Testis (tissue), 2 donors: ENCODE measurements at regions not wholly inside any gene's neighbourhood (a gene's known extent, or its start where the extent isn't known, plus 50 kb on each side); places are given as distances from the start of the nearest gene placed in this dataset.

Experiments
- DNase-seq: peaks from one replicate; pipeline ENCODE4 v3.0.0-alpha.2; 2019
- H3K27ac ChIP-seq, 2 donors: fragments of 200-600 bp; sonication (generic); one replicate each; pipeline ENCODE4 v1.5.1; 2019
- H3K27me3 ChIP-seq: fragments of 200-600 bp; sonication (generic); one replicate; pipeline ENCODE4 v1.5.1; 2019
- H3K36me3 ChIP-seq: fragments of 200-600 bp; sonication (generic); one replicate; pipeline ENCODE4 v1.5.1; 2017; ENCODE audit warnings: low read depth; ENCODE audit errors: missing control alignments
- H3K4me1 ChIP-seq: fragments of 200-600 bp; sonication (generic); one replicate; pipeline ENCODE4 v1.5.1; 2019
- H3K4me3 ChIP-seq, 2 donors: fragments of 200-600 bp; sonication (generic); one replicate each; pipeline ENCODE4 v1.5.1; 2017 to 2019
- H3K9me3 ChIP-seq: fragments of 200-600 bp; sonication (generic); one replicate; pipeline ENCODE4 v1.5.1; 2017
- CTCF ChIP-seq, 3 experiments: fragments of 450-650 bp in 2 of 3; fragments of 200-600 bp in 1 of 3; sonication (generic) in 1 of 3; IDR thresholded peaks; one replicate each; pipeline ENCODE4 v1.5.1; 2016 to 2019; ENCODE audit warnings: antibody characterized with exemption in 3 of 3, mild to moderate bottlenecking in 2 of 3, moderate library complexity in 1 of 3
- POLR2A ChIP-seq: fragments of 450-650 bp; IDR thresholded peaks from one replicate; pipeline ENCODE4 v1.6.1; 2017; ENCODE audit warnings: antibody characterized with exemption, mild to moderate bottlenecking, moderate library complexity
- WGBS, 2 donors: methylation state at CpG; one replicate each; pipeline ENCODE4 v1.1.5; 2018; 5-methylcytosine and 5-hydroxymethylcytosine counted together
- intact Hi-C: fragments of 100-400 bp; cut with DNase I; formaldehyde crosslinking; loops from one replicate; pipeline ENCODE4 v1.15.1; 2023; ENCODE audit warnings: low total_unique reads

DNA sequence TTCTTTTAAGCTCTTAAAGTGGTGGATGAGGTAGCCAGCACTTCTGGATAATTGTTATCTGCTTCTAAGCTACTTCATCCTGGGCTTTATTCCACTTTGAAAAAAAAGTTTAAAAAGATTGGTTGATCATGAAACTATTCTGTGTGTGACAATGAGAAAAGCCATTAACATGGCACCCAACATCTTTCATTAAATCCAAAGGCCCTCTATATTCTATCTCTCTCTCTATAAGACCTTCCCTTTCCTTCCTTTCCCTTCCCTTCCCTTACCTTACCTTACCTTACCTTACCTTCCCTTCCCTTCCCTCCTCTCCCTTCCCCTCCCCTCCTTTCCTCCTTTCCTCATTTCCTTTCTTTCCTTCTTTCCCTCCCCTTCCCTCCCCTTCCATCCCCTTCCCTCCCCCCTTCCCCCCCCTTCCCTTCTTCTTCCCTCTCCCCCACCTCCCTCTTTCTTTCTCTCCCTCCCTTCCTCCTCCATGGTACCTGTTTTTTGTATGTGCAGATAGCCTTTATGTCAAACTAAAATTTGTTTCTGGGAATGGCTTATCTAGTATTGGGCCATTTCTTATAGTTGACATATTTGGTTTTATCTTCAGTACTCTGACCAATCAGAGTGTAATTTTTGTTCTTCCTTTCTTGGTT is 218.7 kb downstream of the DKK1 start:
- Histone ChIP-seq H3K9me3 (no peaks in the 10 kb centered on the region), H3K4me1 (no peaks in the 10 kb centered on the region), H3K36me3 (no peaks in the 10 kb centered on the region), H3K4me3 (no peak overlapping the region), H3K27me3 (no peaks in the 10 kb centered on the region), H3K27ac (no peak overlapping the region)
- intact Hi-C loops, result no loop called here
- no peak for TF ChIP-seq POLR2A
- no peak for TF ChIP-seq CTCF (IDR thresholded peaks at IDR 0.05)
- no peak for DNase-seq

GRCh38 chr10:52533986-52534385 is 219.9 kb downstream of the DKK1 start:
- no peaks in the 10 kb centered on the region for H3K4me1 ChIP-seq
- no peaks in the 10 kb centered on the region for H3K9me3 ChIP-seq
- H3K27ac ChIP-seq, result no peak overlapping the region
- H3K27me3 ChIP-seq, result no peaks in the 10 kb centered on the region
- no peak for TF ChIP-seq POLR2A
- no peak for TF ChIP-seq CTCF (IDR thresholded peaks at IDR 0.05)
- intact Hi-C loops, result no loop called here
- DNase-seq, result no peak
- H3K36me3 ChIP-seq, result no peaks in the 10 kb centered on the region
- H3K4me3 ChIP-seq, result no peak overlapping the region

DNA sequence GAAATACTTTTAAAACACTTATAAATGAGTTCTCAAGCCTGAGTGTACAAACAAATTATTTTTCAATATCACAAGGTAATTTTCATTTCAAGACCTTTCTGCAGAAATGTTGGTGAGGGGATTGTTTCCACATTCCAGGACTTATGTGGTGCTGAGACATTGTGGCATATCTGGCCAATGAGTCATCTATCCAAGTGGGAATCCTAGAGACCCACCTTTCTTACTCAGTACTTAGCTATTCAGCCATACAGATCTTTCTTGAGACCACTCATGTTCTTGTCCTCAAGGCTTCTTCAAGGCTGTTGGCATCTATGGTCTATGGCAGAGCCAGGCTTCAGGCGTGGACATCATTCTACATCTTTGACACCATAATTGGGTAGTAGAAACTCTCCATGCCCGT is 225.4 kb downstream of the DKK1 start:
- no peaks in the 10 kb centered on the region for H3K36me3 ChIP-seq
- intact Hi-C loops, result no loop called here
- H3K4me1 ChIP-seq, result no peaks in the 10 kb centered on the region
- H3K4me3 ChIP-seq, result no peak overlapping the region
- no peak overlapping the region for H3K27ac ChIP-seq
- no peak for TF ChIP-seq POLR2A
- no peak for TF ChIP-seq CTCF (IDR thresholded peaks at IDR 0.05)
- WGBS, 2 donors, result 81 to 89% methylated on average over 2 of the region's 2 CpGs
- no peaks in the 10 kb centered on the region for H3K9me3 ChIP-seq
- H3K27me3 ChIP-seq, result no peaks in the 10 kb centered on the region
- no peak for DNase-seq

DNA sequence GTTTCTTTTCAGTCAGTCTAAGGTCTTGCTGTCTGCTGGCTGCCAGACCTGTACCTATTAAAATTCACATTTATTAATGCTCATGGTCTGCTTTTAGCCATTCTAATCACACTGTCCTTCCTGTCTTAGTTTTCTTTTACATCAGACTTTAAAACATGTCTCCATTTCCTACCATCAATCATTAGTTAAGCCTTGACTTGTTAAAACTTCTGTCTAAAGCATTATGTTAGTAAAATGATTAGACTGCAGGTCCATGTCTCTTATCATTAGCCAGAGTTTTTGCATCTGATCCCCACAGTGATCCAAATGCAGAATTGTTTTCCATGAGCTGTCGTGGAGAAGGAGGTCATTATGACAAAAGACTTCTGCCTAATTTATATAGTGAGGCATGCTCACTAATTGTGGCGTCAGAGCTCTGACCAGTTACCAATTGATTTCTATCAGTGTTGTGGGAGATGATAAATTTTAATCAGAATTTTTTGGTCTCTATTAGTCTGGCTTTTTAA is 226.5 kb downstream of the DKK1 start:
- Histone ChIP-seq H3K4me1 (no peaks in the 10 kb centered on the region), H3K27ac (no peak overlapping the region), H3K27me3 (no peaks in the 10 kb centered on the region), H3K4me3 (no peak overlapping the region), H3K9me3 (no peaks in the 10 kb centered on the region), H3K36me3 (no peaks in the 10 kb centered on the region)
- intact Hi-C loops, result no loop called here
- DNase-seq, result no peak
- WGBS, 2 donors, result 48 to 60% methylated on average over 2 of the region's 2 CpGs
- TF ChIP-seq CTCF (IDR thresholded peaks at IDR 0.05) (no peak), POLR2A (no peak)

DNA sequence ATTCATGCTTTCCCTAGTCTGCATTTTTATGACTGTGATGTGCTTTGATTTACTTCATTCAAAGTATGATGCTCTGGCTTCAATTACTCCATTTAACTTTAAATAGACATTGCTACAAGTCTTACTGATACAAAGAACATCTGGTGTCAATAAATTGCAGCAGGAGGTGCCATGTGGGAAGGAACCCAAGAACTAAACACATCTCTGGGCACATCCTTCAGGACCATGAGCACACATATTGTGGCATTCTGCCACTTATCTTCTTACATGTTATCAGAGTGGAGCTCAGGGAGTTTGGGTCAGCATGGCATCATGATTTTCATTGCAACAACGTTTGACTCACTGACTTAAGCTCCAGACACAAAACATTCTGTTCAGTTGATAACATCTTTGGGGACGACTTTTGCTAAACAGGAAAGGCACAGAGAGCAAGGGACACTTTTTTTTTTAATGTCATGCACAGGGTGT is 227.0 kb downstream of the DKK1 start:
- Histone ChIP-seq H3K9me3 (no peaks in the 10 kb centered on the region), H3K4me3 (no peak overlapping the region), H3K27ac (no peak overlapping the region), H3K36me3 (no peaks in the 10 kb centered on the region), H3K27me3 (no peaks in the 10 kb centered on the region), H3K4me1 (no peaks in the 10 kb centered on the region)
- no peak for DNase-seq
- intact Hi-C loops, result no loop called here
- 18 to 41% methylated on average over 2 of the region's 2 CpGs for WGBS, 2 donors
- TF ChIP-seq POLR2A (no peak), CTCF (IDR thresholded peaks at IDR 0.05) (no peak)
